Hepatocyte (in vitro differentiated cells): ENCODE measurements at regions not wholly inside any gene's neighbourhood (a gene's known extent, or its start where the extent isn't known, plus 50 kb on each side); places are given as distances from the start of the nearest gene placed in this dataset.

ENCODE experiments used
- EZH2 ChIP-seq: fragments of 200-600 bp; sonication (generic); IDR thresholded peaks from 2 replicates; pipeline ENCODE4 v1.6.1; 2016; ENCODE audit warnings: antibody characterized with exemption, mild to moderate bottlenecking, borderline replicate concordance
- EZH2phosphoT487 ChIP-seq: fragments of 200-600 bp; sonication (generic); IDR thresholded peaks from one replicate; pipeline ENCODE4 v1.6.1; 2018; ENCODE audit warnings: antibody characterized with exemption, mild to moderate bottlenecking, low read depth, moderate library complexity; ENCODE audit not compliant: unreplicated experiment, severe bottlenecking
- TF ChIP-seq, protein P1 (sequence below): fragments of 200-600 bp; sonication (generic); IDR thresholded peaks from 2 replicates; pipeline ENCODE4 v1.5.1; 2016; ENCODE audit warnings: antibody characterized with exemption, mild to moderate bottlenecking; ENCODE audit not compliant: poor library complexity

DNA sequence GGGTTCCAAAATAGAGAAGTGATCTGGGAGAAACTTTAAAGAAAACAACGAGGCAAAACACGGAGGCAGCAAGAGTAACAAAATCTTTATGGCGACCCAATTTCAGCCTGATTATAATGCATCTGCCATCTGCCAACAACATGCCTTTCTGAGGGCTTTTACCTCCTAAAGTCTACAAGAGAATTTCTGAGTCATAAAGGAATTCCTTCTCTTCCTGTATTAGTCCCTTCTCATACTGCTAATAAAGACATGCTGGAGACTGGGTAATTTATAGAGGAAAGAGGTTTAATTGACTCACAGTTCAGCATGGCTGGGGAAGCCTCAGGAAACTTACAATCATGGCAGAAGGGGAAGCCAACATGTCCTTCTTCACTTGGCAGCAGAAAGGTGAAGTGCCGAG, 226.6 kb downstream of the HACE1 start:
- TF ChIP-seq, protein P1, sequence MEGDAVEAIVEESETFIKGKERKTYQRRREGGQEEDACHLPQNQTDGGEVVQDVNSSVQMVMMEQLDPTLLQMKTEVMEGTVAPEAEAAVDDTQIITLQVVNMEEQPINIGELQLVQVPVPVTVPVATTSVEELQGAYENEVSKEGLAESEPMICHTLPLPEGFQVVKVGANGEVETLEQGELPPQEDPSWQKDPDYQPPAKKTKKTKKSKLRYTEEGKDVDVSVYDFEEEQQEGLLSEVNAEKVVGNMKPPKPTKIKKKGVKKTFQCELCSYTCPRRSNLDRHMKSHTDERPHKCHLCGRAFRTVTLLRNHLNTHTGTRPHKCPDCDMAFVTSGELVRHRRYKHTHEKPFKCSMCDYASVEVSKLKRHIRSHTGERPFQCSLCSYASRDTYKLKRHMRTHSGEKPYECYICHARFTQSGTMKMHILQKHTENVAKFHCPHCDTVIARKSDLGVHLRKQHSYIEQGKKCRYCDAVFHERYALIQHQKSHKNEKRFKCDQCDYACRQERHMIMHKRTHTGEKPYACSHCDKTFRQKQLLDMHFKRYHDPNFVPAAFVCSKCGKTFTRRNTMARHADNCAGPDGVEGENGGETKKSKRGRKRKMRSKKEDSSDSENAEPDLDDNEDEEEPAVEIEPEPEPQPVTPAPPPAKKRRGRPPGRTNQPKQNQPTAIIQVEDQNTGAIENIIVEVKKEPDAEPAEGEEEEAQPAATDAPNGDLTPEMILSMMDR, result no peak
- TF ChIP-seq EZH2 (no peak), EZH2phosphoT487 (no peak)
